Trophoblast cell (in vitro differentiated cells and primary cell): ENCODE measurements at regions not wholly inside any gene's neighbourhood (a gene's known extent, or its start where the extent isn't known, plus 50 kb on each side); places are given as distances from the start of the nearest gene placed in this dataset.
A peak's percentile ranks its signal among the peaks of the same experiment; 100 is the strongest.

Experiments used
- DNase-seq, 2 donors: peaks; one replicate each; pipeline ENCODE4 v3.0.0-alpha.2; 2016
- H2AFZ ChIP-seq: 2 replicates; pipeline ENCODE4 v1.6.1; 2013; ENCODE audit warnings: low read length, moderate library complexity, mild to moderate bottlenecking; ENCODE audit not compliant: insufficient read depth, poor library complexity
- H2AK5ac ChIP-seq: 2 replicates; pipeline ENCODE4 v1.6.1; 2013; ENCODE audit warnings: mild to moderate bottlenecking, low read length
- H2BK120ac ChIP-seq: 2 replicates; pipeline ENCODE4 v1.6.1; 2013; ENCODE audit warnings: low read length, mild to moderate bottlenecking, moderate library complexity; ENCODE audit not compliant: insufficient read depth, poor library complexity
- H2BK12ac ChIP-seq: 2 replicates; pipeline ENCODE4 v1.6.1; 2013; ENCODE audit warnings: mild to moderate bottlenecking, low read length, moderate library complexity
- H2BK5ac ChIP-seq: 2 replicates; pipeline ENCODE4 v1.6.1; 2013; ENCODE audit warnings: low read length, low read depth, moderate library complexity, mild to moderate bottlenecking; ENCODE audit not compliant: poor library complexity
- H3K14ac ChIP-seq: 2 replicates; pipeline ENCODE4 v1.6.1; 2013; ENCODE audit warnings: mild to moderate bottlenecking, low read length
- H3K18ac ChIP-seq: 2 replicates; pipeline ENCODE4 v1.6.1; 2013; ENCODE audit warnings: mild to moderate bottlenecking, low read length
- H3K23ac ChIP-seq: 2 replicates; pipeline ENCODE4 v1.6.1; 2013; ENCODE audit warnings: low read length
- H3K27ac ChIP-seq: 2 replicates; pipeline ENCODE4 v1.5.1; 2013; ENCODE audit warnings: low read depth, mild to moderate bottlenecking, inconsistent platforms, low read length, moderate library complexity
- H3K27me3 ChIP-seq: 2 replicates; pipeline ENCODE4 v1.6.1; 2013; ENCODE audit warnings: inconsistent platforms, mild to moderate bottlenecking, low read length, moderate library complexity; ENCODE audit not compliant: insufficient read depth
- H3K36me3 ChIP-seq, 2 experiments: 1 replicate in 1 of 2; 2 replicates in 1 of 2; pipeline ENCODE4 v1.6.1; 2013; ENCODE audit warnings: low read length in 2 of 2, mild to moderate bottlenecking in 2 of 2, moderate library complexity in 1 of 2; ENCODE audit not compliant: insufficient read depth in 2 of 2, control insufficient read depth in 1 of 2
- H3K4ac ChIP-seq: 2 replicates; pipeline ENCODE4 v1.6.1; 2013; ENCODE audit warnings: low read depth, mild to moderate bottlenecking, low read length, moderate library complexity
- H3K4me1 ChIP-seq, 2 experiments: 1 replicate in 1 of 2; 2 replicates in 1 of 2; pipeline ENCODE4 v1.6.1; 2013; ENCODE audit warnings: low read length in 2 of 2, mild to moderate bottlenecking in 2 of 2, moderate library complexity in 1 of 2; ENCODE audit not compliant: insufficient read depth in 2 of 2, control insufficient read depth in 1 of 2
- H3K4me2 ChIP-seq: 2 replicates; pipeline ENCODE4 v1.6.1; 2013; ENCODE audit warnings: inconsistent platforms, mild to moderate bottlenecking, low read length, moderate library complexity
- H3K4me3 ChIP-seq: 2 replicates; pipeline ENCODE4 v1.5.1; 2013; ENCODE audit warnings: mild to moderate bottlenecking, low read depth, low read length, inconsistent platforms
- H3K79me1 ChIP-seq: one replicate; pipeline ENCODE4 v1.6.1; 2013; ENCODE audit warnings: low read length
- H3K79me2 ChIP-seq: 2 replicates; pipeline ENCODE4 v1.6.1; 2013; ENCODE audit warnings: low read length, mild to moderate bottlenecking; ENCODE audit not compliant: control insufficient read depth, insufficient read depth, poor library complexity
- H3K9ac ChIP-seq: 2 replicates; pipeline ENCODE4 v1.6.1; 2013; ENCODE audit warnings: mild to moderate bottlenecking, low read length
- H3K9me3 ChIP-seq: 2 replicates; pipeline ENCODE4 v1.6.1; 2013; ENCODE audit warnings: low read depth, mild to moderate bottlenecking, control low read depth, inconsistent platforms, low read length; ENCODE audit not compliant: insufficient read depth
- H4K12ac ChIP-seq: 2 replicates; pipeline ENCODE4 v1.6.1; 2013; ENCODE audit warnings: low read depth, mild to moderate bottlenecking, low read length, moderate library complexity
- H4K8ac ChIP-seq: 2 replicates; pipeline ENCODE4 v1.6.1; 2013; ENCODE audit warnings: low read depth, mild to moderate bottlenecking, low read length, moderate library complexity
- H4K91ac ChIP-seq: one replicate; pipeline ENCODE4 v1.6.1; 2013; ENCODE audit warnings: low read depth, mild to moderate bottlenecking, low read length, moderate library complexity
- WGBS: extraction: QIAGEN DNeasy Blood & Tissue Kit; methylation state at CpG from one replicate; pipeline ENCODE4 v1.1.7; 2013; ENCODE audit warnings: missing lambda C conversion rate; ENCODE audit not compliant: insufficient read length, insufficient coverage; ENCODE audit errors: extremely low coverage; 5-methylcytosine and 5-hydroxymethylcytosine counted together

- no peak for DNase-seq
- WGBS, result no CpG with 5 or more reads among the region's 4 CpGs
Measured at GRCh38 chr4:52290466-52290865, 239.4 kb downstream of the SPATA18 start.

GRCh38 chr4:52292245-52292644, 241.1 kb downstream of the SPATA18 start:
- no peak overlapping the region for H2BK120ac ChIP-seq
- H3K14ac ChIP-seq, result no peak overlapping the region
- no peaks in the 10 kb centered on the region for H3K9me3 ChIP-seq
- no peak overlapping the region for H3K4me2 ChIP-seq
- H3K79me1 ChIP-seq, result no peaks in the 10 kb centered on the region
- no peak overlapping the region for H4K8ac ChIP-seq
- no peak overlapping the region for H3K18ac ChIP-seq
- no peaks in the 10 kb centered on the region for H3K27me3 ChIP-seq
- no peak overlapping the region for H3K23ac ChIP-seq
- no peak overlapping the region for H3K4me3 ChIP-seq
- no peak overlapping the region for H4K12ac ChIP-seq
- no peak overlapping the region for H3K4ac ChIP-seq
- H2AK5ac ChIP-seq, result no peak overlapping the region
- no peaks in the 10 kb centered on the region for H3K79me2 ChIP-seq
- no peak for DNase-seq
- no peak overlapping the region for H2AFZ ChIP-seq
- H3K36me3 ChIP-seq, result no peaks in the 10 kb centered on the region
- H2BK5ac ChIP-seq, result no peak overlapping the region
- H3K4me1 ChIP-seq, result no peaks in the 10 kb centered on the region
- H3K27ac ChIP-seq, result no peak overlapping the region
- no peak overlapping the region for H3K9ac ChIP-seq
- H4K91ac ChIP-seq, result no peak overlapping the region
- no peak overlapping the region for H2BK12ac ChIP-seq

More at GRCh38 chr4:52290466-52290865, 239.4 kb downstream of the SPATA18 start:
- no peak overlapping the region for H2BK120ac ChIP-seq
- H3K4ac ChIP-seq, result no peak overlapping the region
- H4K91ac ChIP-seq, result no peak overlapping the region
- H4K8ac ChIP-seq, result no peak overlapping the region
- no peaks in the 10 kb centered on the region for H3K36me3 ChIP-seq
- no peak overlapping the region for H3K23ac ChIP-seq
- no peak overlapping the region for H2AFZ ChIP-seq
- H3K27me3 ChIP-seq, result no peaks in the 10 kb centered on the region
- no peak overlapping the region for H2AK5ac ChIP-seq
- H2BK12ac ChIP-seq, result no peak overlapping the region
- no peak overlapping the region for H3K27ac ChIP-seq
- H3K4me2 ChIP-seq, result no peak overlapping the region
- no peak overlapping the region for H3K14ac ChIP-seq
- H3K79me2 ChIP-seq, result no peaks in the 10 kb centered on the region
- no peak overlapping the region for H2BK5ac ChIP-seq
- no peak overlapping the region for H3K4me3 ChIP-seq
- no peak overlapping the region for H4K12ac ChIP-seq
- H3K79me1 ChIP-seq, result no peaks in the 10 kb centered on the region
- H3K4me1 ChIP-seq, result no peaks in the 10 kb centered on the region
- no peak overlapping the region for H3K18ac ChIP-seq
- H3K9me3 ChIP-seq, result no peaks in the 10 kb centered on the region
- H3K9ac ChIP-seq, result no peak overlapping the region

GRCh38 chr4:52296341-52296740, 245.2 kb downstream of the SPATA18 start:
- Histone ChIP-seq H2AK5ac (no peak overlapping the region), H2BK5ac (no peak overlapping the region), H4K12ac (no peak overlapping the region), H2BK12ac (no peak overlapping the region), H3K4me2 (no peak overlapping the region), H2AFZ (no peak overlapping the region), H3K9ac (no peak overlapping the region), H4K91ac (no peak overlapping the region), H3K36me3 (no peaks in the 10 kb centered on the region), H3K79me1 (no peaks in the 10 kb centered on the region), H4K8ac (no peak overlapping the region), H3K4me3 (no peak overlapping the region), H3K4me1 (no peaks in the 10 kb centered on the region), H3K4ac (no peak overlapping the region), H2BK120ac (no peak overlapping the region), H3K79me2 (no peaks in the 10 kb centered on the region), H3K14ac (no peak overlapping the region), H3K23ac (no peak overlapping the region), H3K27ac (no peak overlapping the region), H3K27me3 (no peaks in the 10 kb centered on the region), H3K18ac (no peak overlapping the region), H3K9me3 (no peaks in the 10 kb centered on the region)
- no CpG with 5 or more reads among the region's 2 CpGs for WGBS
- DNase-seq, result no peak

GRCh38 chr4:52298444-52298843, 247.3 kb downstream of the SPATA18 start:
- no peak overlapping the region for H4K8ac ChIP-seq
- no peak overlapping the region for H3K9ac ChIP-seq
- no peak overlapping the region for H2AFZ ChIP-seq
- peaks cover 0 to 1% of the 10 kb centered on the region in 2 experiments for H3K36me3 ChIP-seq
- H3K18ac ChIP-seq, result no peak overlapping the region
- no peaks in the 10 kb centered on the region for H3K4me1 ChIP-seq
- no peaks in the 10 kb centered on the region for H3K27me3 ChIP-seq
- no peak overlapping the region for H3K23ac ChIP-seq
- H2BK12ac ChIP-seq, result no peak overlapping the region
- H4K12ac ChIP-seq, result no peak overlapping the region
- H2AK5ac ChIP-seq, result no peak overlapping the region
- no peak overlapping the region for H3K14ac ChIP-seq
- H2BK5ac ChIP-seq, result no peak overlapping the region
- H3K4me2 ChIP-seq, result no peak overlapping the region
- DNase-seq, result peak in 1 of 2 donors; percentile 5
- H4K91ac ChIP-seq, result no peak overlapping the region
- WGBS, result no CpG with 5 or more reads among the region's 1 CpG
- H3K9me3 ChIP-seq, result no peaks in the 10 kb centered on the region
- no peak overlapping the region for H3K27ac ChIP-seq
- H3K4ac ChIP-seq, result no peak overlapping the region
- no peaks in the 10 kb centered on the region for H3K79me2 ChIP-seq
- no peaks in the 10 kb centered on the region for H3K79me1 ChIP-seq
- no peak overlapping the region for H3K4me3 ChIP-seq
- H2BK120ac ChIP-seq, result no peak overlapping the region
